GM23338 (cell line): ENCODE measurements at regions not wholly inside any gene's neighbourhood (a gene's known extent, or its start where the extent isn't known, plus 50 kb on each side); places are given as distances from the start of the nearest gene placed in this dataset.

Experiments used
- ATAC-seq: fragments of 200-7000 bp; cut with Tn5 transposase; 3 replicates; pipeline ENCODE4 v1.9.1; 2020
- DNase-seq: peaks from one replicate; pipeline ENCODE4 v3.0.0-alpha.2; 2015; ENCODE audit warnings: low spot score
- H2AFZ ChIP-seq: fragments of 200-600 bp; sonication (generic); 2 replicates; pipeline ENCODE4 v1.8.0; 2016; ENCODE audit warnings: antibody characterized with exemption, mild to moderate bottlenecking, moderate library complexity
- H3F3A ChIP-seq: fragments of 200-600 bp; sonication (generic); replicated peaks from 2 replicates; pipeline ENCODE4 v1.8.0; 2017; ENCODE audit warnings: antibody characterized with exemption, mixed run types, low read depth
- H3K27ac ChIP-seq: fragments of 200-600 bp; sonication (generic); 2 replicates; pipeline ENCODE4 v1.6.1; 2016; ENCODE audit warnings: low read depth
- H3K27me3 ChIP-seq: fragments of 200-600 bp; sonication (generic); 2 replicates; pipeline ENCODE4 v1.8.0; 2016; ENCODE audit warnings: mild to moderate bottlenecking, mixed run types, moderate library complexity; ENCODE audit not compliant: insufficient read depth
- H3K36me3 ChIP-seq: fragments of 200-600 bp; sonication (generic); 2 replicates; pipeline ENCODE4 v1.8.0; 2016; ENCODE audit warnings: mild to moderate bottlenecking; ENCODE audit not compliant: insufficient read depth
- H3K4me1 ChIP-seq: fragments of 200-600 bp; sonication (generic); 2 replicates; pipeline ENCODE4 v1.8.0; 2016; ENCODE audit warnings: mild to moderate bottlenecking, moderate library complexity; ENCODE audit not compliant: insufficient read depth
- H3K4me2 ChIP-seq: fragments of 200-600 bp; sonication (generic); 2 replicates; pipeline ENCODE4 v1.7.1; 2017; ENCODE audit warnings: mixed run types
- H3K4me3 ChIP-seq: fragments of 200-600 bp; sonication (generic); 2 replicates; pipeline ENCODE4 v1.6.1; 2016; ENCODE audit warnings: mixed run types
- H3K79me2 ChIP-seq: fragments of 200-600 bp; sonication (generic); replicated peaks from 2 replicates; pipeline ENCODE4 v1.8.0; 2017; ENCODE audit warnings: mild to moderate bottlenecking; ENCODE audit not compliant: insufficient read depth
- H3K9me2 ChIP-seq: fragments of 200-600 bp; sonication (generic); 2 replicates; pipeline ENCODE4 v1.8.0; 2017; ENCODE audit not compliant: insufficient read depth
- H4K20me1 ChIP-seq: fragments of 200-600 bp; sonication (generic); replicated peaks from 2 replicates; pipeline ENCODE4 v1.8.0; 2017; ENCODE audit warnings: mild to moderate bottlenecking; ENCODE audit not compliant: insufficient read depth
- H3K27ac Mint-ChIP-seq: 2 replicates; pipeline ENCODE4 v1.8.0; 2020; ENCODE audit warnings: inconsistent platforms, mild to moderate bottlenecking, moderate library complexity, mixed read lengths
- H3K27me3 Mint-ChIP-seq: 3 replicates; pipeline ENCODE4 v1.8.0; 2022; ENCODE audit warnings: low read depth, mild to moderate bottlenecking, moderate library complexity, mixed read lengths, inconsistent platforms; ENCODE audit not compliant: insufficient read depth, poor library complexity
- H3K36me3 Mint-ChIP-seq: 3 replicates; pipeline ENCODE4 v1.8.0; 2021; ENCODE audit warnings: low read depth, mild to moderate bottlenecking, inconsistent platforms, moderate library complexity, mixed read lengths
- H3K4me1 Mint-ChIP-seq: 3 replicates; pipeline ENCODE4 v1.8.0; 2020; ENCODE audit warnings: mild to moderate bottlenecking, inconsistent platforms, mixed read lengths
- H3K4me3 Mint-ChIP-seq: 3 replicates; pipeline ENCODE4 v1.8.0; 2021; ENCODE audit warnings: moderate library complexity, mild to moderate bottlenecking, inconsistent platforms, mixed read lengths
- H3K9me3 Mint-ChIP-seq: 3 replicates; pipeline ENCODE4 v1.8.0; 2020; ENCODE audit warnings: moderate library complexity, mild to moderate bottlenecking, inconsistent platforms, mixed read lengths
- CREB1 ChIP-seq: fragments of 250-450 bp; sonication (Bioruptor Pico); IDR thresholded peaks from 2 replicates; pipeline ENCODE4 v1.5.0; 2020; ENCODE audit warnings: low read depth, mild to moderate bottlenecking, moderate library complexity
- EZH2phosphoT487 ChIP-seq: fragments of 200-600 bp; sonication (generic); IDR thresholded peaks from one replicate; pipeline ENCODE4 v1.8.1; 2018; ENCODE audit warnings: antibody characterized with exemption; ENCODE audit not compliant: unreplicated experiment
- JUNB ChIP-seq: IDR thresholded peaks from one replicate; pipeline ENCODE4 v1.6.1; 2016; ENCODE audit warnings: antibody characterized with exemption; ENCODE audit not compliant: unreplicated experiment
- NANOG ChIP-seq: IDR thresholded peaks from 2 replicates; pipeline ENCODE4 v1.6.1; 2016; ENCODE audit warnings: antibody characterized with exemption, borderline replicate concordance
- POLR2AphosphoS5 ChIP-seq: IDR thresholded peaks from 2 replicates; pipeline ENCODE4 v1.6.1; 2016; ENCODE audit warnings: antibody characterized with exemption, low read depth
- STAT1 ChIP-seq: IDR thresholded peaks from one replicate; pipeline ENCODE4 v1.6.1; 2016; ENCODE audit warnings: antibody characterized with exemption; ENCODE audit not compliant: unreplicated experiment
- ZNF114 ChIP-seq: fragments of 250-450 bp; sonication (Bioruptor Pico); IDR thresholded peaks from 2 replicates; pipeline ENCODE4 v1.5.0; 2020; ENCODE audit warnings: mild to moderate bottlenecking, moderate library complexity
- ZNF331 ChIP-seq: fragments of 250-450 bp; sonication (Bioruptor Pico); IDR thresholded peaks from 2 replicates; pipeline ENCODE4 v1.5.0; 2020; ENCODE audit warnings: low read depth, mild to moderate bottlenecking, moderate library complexity
- TF ChIP-seq, protein P1 (sequence below): IDR thresholded peaks from 2 replicates; pipeline ENCODE4 v1.6.1; 2016; ENCODE audit warnings: antibody characterized with exemption
- TF ChIP-seq, protein P2 (sequence below), 2 experiments: fragments of 200-600 bp in 1 of 2; sonication (generic) in 1 of 2; conservative IDR thresholded peaks; 2 replicates each; pipeline versions ENCODE4 v1.5.1 to v1.6.1; 2016 to 2017; ENCODE audit warnings: antibody characterized with exemption in 2 of 2, low read depth in 2 of 2, mild to moderate bottlenecking in 2 of 2, moderate library complexity in 1 of 2
- TF ChIP-seq, protein P3 (sequence below): fragments of 250-450 bp; sonication (Bioruptor Pico); IDR thresholded peaks from 2 replicates; pipeline ENCODE4 v1.5.0; 2020; ENCODE audit warnings: mild to moderate bottlenecking, moderate library complexity

DNA sequence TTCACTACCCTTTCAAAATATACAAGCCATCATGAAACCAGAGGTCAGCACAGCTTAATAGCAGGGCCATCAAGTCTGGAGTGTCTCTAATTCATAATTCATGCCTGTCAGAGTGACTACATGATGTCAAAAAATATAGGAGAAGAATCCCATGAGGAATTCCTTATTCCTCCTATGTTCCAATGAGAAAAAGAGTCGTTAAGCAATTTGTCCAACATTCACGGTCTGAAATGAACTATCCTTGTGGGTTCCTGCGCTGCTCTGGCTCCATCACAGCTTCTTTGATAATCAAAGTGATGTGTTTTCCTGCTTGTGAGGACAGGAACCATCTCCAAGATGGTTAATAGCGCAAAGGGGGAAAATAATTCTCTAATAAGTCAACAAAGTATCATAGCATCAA, 560.4 kb upstream of the KLHL29 start:
- Histone ChIP-seq H3K4me1 (no peaks in the 10 kb centered on the region), H3K4me2 (no peak overlapping the region), H3K9me2 (no peaks in the 10 kb centered on the region), H3K79me2 (no peaks in the 10 kb centered on the region), H3K4me3 (no peak overlapping the region), H3K36me3 (no peaks in the 10 kb centered on the region), H3K27me3 (no peaks in the 10 kb centered on the region), H3F3A (no peaks in the 10 kb centered on the region), H2AFZ (0 out of 2 replicates have a peak overlapping the region, but pooled peaks have one; percentile 23), H3K27ac (no peak overlapping the region), H4K20me1 (no peaks in the 10 kb centered on the region)
- H3K36me3 Mint-ChIP-seq = no peaks in the 10 kb centered on the region
- peaks cover 2% of the 10 kb centered on the region for H3K27me3 Mint-ChIP-seq
- no peaks in the 10 kb centered on the region for H3K9me3 Mint-ChIP-seq
- ATAC-seq = no peak
- no peak for TF ChIP-seq ZNF114 (CRISPR knock-in tag)
- no peak for TF ChIP-seq EZH2phosphoT487
- TF ChIP-seq STAT1 = no peak
- TF ChIP-seq CREB1 (CRISPR knock-in tag) = no peak
- TF ChIP-seq, protein P1, sequence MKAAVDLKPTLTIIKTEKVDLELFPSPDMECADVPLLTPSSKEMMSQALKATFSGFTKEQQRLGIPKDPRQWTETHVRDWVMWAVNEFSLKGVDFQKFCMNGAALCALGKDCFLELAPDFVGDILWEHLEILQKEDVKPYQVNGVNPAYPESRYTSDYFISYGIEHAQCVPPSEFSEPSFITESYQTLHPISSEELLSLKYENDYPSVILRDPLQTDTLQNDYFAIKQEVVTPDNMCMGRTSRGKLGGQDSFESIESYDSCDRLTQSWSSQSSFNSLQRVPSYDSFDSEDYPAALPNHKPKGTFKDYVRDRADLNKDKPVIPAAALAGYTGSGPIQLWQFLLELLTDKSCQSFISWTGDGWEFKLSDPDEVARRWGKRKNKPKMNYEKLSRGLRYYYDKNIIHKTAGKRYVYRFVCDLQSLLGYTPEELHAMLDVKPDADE = no peak
- TF ChIP-seq, protein P2, sequence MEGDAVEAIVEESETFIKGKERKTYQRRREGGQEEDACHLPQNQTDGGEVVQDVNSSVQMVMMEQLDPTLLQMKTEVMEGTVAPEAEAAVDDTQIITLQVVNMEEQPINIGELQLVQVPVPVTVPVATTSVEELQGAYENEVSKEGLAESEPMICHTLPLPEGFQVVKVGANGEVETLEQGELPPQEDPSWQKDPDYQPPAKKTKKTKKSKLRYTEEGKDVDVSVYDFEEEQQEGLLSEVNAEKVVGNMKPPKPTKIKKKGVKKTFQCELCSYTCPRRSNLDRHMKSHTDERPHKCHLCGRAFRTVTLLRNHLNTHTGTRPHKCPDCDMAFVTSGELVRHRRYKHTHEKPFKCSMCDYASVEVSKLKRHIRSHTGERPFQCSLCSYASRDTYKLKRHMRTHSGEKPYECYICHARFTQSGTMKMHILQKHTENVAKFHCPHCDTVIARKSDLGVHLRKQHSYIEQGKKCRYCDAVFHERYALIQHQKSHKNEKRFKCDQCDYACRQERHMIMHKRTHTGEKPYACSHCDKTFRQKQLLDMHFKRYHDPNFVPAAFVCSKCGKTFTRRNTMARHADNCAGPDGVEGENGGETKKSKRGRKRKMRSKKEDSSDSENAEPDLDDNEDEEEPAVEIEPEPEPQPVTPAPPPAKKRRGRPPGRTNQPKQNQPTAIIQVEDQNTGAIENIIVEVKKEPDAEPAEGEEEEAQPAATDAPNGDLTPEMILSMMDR (conservative IDR thresholded peaks at IDR 0.05; ENCODE audit: low read depth in 2 of 2) = no peak
- no peak for TF ChIP-seq NANOG
- no peak for TF ChIP-seq JUNB
- no peak for TF ChIP-seq POLR2AphosphoS5
- TF ChIP-seq, protein P3, sequence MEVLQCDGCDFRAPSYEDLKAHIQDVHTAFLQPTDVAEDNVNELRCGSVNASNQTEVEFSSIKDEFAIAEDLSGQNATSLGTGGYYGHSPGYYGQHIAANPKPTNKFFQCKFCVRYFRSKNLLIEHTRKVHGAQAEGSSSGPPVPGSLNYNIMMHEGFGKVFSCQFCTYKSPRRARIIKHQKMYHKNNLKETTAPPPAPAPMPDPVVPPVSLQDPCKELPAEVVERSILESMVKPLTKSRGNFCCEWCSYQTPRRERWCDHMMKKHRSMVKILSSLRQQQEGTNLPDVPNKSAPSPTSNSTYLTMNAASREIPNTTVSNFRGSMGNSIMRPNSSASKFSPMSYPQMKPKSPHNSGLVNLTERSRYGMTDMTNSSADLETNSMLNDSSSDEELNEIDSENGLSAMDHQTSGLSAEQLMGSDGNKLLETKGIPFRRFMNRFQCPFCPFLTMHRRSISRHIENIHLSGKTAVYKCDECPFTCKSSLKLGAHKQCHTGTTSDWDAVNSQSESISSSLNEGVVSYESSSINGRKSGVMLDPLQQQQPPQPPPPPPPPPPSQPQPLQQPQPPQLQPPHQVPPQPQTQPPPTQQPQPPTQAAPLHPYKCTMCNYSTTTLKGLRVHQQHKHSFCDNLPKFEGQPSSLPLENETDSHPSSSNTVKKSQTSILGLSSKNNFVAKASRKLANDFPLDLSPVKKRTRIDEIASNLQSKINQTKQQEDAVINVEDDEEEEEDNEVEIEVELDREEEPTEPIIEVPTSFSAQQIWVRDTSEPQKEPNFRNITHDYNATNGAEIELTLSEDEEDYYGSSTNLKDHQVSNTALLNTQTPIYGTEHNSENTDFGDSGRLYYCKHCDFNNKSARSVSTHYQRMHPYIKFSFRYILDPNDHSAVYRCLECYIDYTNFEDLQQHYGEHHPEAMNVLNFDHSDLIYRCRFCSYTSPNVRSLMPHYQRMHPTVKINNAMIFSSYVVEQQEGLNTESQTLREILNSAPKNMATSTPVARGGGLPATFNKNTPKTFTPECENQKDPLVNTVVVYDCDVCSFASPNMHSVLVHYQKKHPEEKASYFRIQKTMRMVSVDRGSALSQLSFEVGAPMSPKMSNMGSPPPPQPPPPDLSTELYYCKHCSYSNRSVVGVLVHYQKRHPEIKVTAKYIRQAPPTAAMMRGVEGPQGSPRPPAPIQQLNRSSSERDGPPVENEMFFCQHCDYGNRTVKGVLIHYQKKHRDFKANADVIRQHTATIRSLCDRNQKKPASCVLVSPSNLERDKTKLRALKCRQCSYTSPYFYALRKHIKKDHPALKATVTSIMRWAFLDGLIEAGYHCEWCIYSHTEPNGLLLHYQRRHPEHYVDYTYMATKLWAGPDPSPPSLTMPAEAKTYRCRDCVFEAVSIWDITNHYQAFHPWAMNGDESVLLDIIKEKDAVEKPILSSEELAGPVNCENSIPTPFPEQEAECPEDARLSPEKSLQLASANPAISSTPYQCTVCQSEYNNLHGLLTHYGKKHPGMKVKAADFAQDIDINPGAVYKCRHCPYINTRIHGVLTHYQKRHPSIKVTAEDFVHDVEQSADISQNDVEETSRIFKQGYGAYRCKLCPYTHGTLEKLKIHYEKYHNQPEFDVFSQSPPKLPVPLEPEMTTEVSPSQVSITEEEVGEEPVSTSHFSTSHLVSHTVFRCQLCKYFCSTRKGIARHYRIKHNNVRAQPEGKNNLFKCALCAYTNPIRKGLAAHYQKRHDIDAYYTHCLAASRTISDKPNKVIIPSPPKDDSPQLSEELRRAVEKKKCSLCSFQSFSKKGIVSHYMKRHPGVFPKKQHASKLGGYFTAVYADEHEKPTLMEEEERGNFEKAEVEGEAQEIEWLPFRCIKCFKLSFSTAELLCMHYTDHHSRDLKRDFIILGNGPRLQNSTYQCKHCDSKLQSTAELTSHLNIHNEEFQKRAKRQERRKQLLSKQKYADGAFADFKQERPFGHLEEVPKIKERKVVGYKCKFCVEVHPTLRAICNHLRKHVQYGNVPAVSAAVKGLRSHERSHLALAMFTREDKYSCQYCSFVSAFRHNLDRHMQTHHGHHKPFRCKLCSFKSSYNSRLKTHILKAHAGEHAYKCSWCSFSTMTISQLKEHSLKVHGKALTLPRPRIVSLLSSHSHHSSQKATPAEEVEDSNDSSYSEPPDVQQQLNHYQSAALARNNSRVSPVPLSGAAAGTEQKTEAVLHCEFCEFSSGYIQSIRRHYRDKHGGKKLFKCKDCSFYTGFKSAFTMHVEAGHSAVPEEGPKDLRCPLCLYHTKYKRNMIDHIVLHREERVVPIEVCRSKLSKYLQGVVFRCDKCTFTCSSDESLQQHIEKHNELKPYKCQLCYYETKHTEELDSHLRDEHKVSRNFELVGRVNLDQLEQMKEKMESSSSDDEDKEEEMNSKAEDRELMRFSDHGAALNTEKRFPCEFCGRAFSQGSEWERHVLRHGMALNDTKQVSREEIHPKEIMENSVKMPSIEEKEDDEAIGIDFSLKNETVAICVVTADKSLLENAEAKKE (CRISPR knock-in tag) = no peak
- TF ChIP-seq ZNF331 = no peak
- H3K4me1 Mint-ChIP-seq = peaks cover 6% of the 10 kb centered on the region
- H3K27ac Mint-ChIP-seq = no peak overlapping the region
- no peak for DNase-seq
- H3K4me3 Mint-ChIP-seq = no peak overlapping the region
